DND-41 (cell line): ENCODE measurements at regions not wholly inside any gene's neighbourhood (a gene's known extent, or its start where the extent isn't known, plus 50 kb on each side); places are given as distances from the start of the nearest gene placed in this dataset.

Source experiments
- ATAC-seq: fragments of 200-7000 bp; cut with Tn5 transposase; 3 replicates; pipeline ENCODE4 v1.9.1; 2021; ENCODE audit warnings: low read depth; ENCODE audit not compliant: insufficient read depth
- DNase-seq: peaks from one replicate; pipeline ENCODE4 v3.0.0-alpha.2; 2020
- H2AFZ ChIP-seq: 2 replicates; pipeline ENCODE4 v1.6.0; 2012; ENCODE audit warnings: low read depth, low read length
- H3K27ac ChIP-seq: 2 replicates; pipeline ENCODE4 v1.5.1; 2012; ENCODE audit warnings: low read length, inconsistent platforms
- H3K27me3 ChIP-seq: fragments of 200-600 bp; sonication (generic); 2 replicates; pipeline ENCODE4 v1.6.0; 2012; ENCODE audit warnings: low read length, mild to moderate bottlenecking, inconsistent platforms; ENCODE audit not compliant: insufficient read depth, poor library complexity
- H3K36me3 ChIP-seq: 2 replicates; pipeline ENCODE4 v1.5.1; 2012; ENCODE audit warnings: low read length, inconsistent platforms; ENCODE audit not compliant: insufficient read depth
- H3K4me1 ChIP-seq: 2 replicates; pipeline ENCODE4 v1.5.1; 2012; ENCODE audit warnings: mild to moderate bottlenecking, low read length; ENCODE audit not compliant: insufficient read depth
- H3K4me2 ChIP-seq: 2 replicates; pipeline ENCODE4 v1.6.0; 2012; ENCODE audit warnings: mild to moderate bottlenecking, moderate library complexity, low read length, inconsistent platforms; ENCODE audit not compliant: insufficient read depth
- H3K4me3 ChIP-seq, 2 experiments: fragments of 200-600 bp in 1 of 2; shearing (Covaris generic) in 1 of 2; 2 replicates each; pipeline ENCODE4 v1.5.1; 2012 to 2016; ENCODE audit warnings: inconsistent platforms in 2 of 2, low read length in 2 of 2, mild to moderate bottlenecking in 2 of 2, low read depth in 1 of 2, moderate library complexity in 1 of 2
- H3K79me2 ChIP-seq: 2 replicates; pipeline ENCODE4 v1.6.0; 2012; ENCODE audit warnings: low read length, inconsistent platforms; ENCODE audit not compliant: insufficient read depth
- H3K9ac ChIP-seq: 2 replicates; pipeline ENCODE4 v1.6.0; 2012; ENCODE audit warnings: low read depth, mild to moderate bottlenecking, inconsistent platforms, low read length, moderate library complexity
- H3K9me3 ChIP-seq: 2 replicates; pipeline ENCODE4 v1.5.1; 2012; ENCODE audit warnings: low read length, moderate library complexity, mild to moderate bottlenecking, inconsistent platforms; ENCODE audit not compliant: insufficient read depth, severe bottlenecking
- H4K20me1 ChIP-seq: 2 replicates; pipeline ENCODE4 v1.6.0; 2012; ENCODE audit warnings: low read length; ENCODE audit not compliant: insufficient read depth
- EZH2 ChIP-seq: IDR thresholded peaks from 3 replicates; pipeline ENCODE4 v1.6.1; 2012; ENCODE audit warnings: borderline replicate concordance, low read depth, mild to moderate bottlenecking, moderate library complexity, low read length, inconsistent platforms; ENCODE audit not compliant: severe bottlenecking
- TF ChIP-seq, protein P1 (sequence below): IDR thresholded peaks from 2 replicates; pipeline ENCODE4 v1.5.1; 2012; ENCODE audit warnings: borderline replicate concordance, low read length, moderate library complexity, mild to moderate bottlenecking; ENCODE audit not compliant: poor library complexity, severe bottlenecking; ENCODE audit errors: extremely low read depth

DNA sequence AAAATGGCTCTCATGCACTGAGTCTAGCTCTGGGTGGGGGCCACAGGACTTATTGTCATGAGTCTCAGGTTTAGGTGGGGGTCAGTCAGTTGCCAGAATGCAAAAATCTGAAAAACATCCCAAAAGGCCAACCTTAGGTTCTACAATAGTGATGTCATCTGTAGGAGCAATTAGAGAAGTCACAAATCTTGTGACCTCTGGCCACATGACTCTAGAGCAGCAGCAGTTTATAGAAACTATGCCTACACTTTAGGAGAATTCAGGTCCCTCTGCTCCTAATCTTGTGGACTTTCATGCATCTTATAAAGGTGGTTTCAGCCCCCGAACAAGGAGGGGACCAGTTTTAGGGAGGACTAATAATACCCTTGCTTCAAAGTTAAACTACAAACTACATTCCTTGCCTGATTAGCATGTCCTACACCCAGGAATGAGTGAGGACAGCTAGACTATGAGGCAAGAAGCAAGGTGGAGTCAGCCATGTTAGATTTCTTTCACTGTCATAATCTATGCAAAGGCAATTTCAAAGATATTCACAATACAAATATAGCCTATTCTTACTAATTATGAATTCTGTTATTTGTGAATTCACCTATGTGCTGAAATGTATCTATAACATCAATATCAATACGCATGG is 123.5 kb upstream of the ADCY1 start:
- TF ChIP-seq EZH2: no peak
- TF ChIP-seq, protein P1, sequence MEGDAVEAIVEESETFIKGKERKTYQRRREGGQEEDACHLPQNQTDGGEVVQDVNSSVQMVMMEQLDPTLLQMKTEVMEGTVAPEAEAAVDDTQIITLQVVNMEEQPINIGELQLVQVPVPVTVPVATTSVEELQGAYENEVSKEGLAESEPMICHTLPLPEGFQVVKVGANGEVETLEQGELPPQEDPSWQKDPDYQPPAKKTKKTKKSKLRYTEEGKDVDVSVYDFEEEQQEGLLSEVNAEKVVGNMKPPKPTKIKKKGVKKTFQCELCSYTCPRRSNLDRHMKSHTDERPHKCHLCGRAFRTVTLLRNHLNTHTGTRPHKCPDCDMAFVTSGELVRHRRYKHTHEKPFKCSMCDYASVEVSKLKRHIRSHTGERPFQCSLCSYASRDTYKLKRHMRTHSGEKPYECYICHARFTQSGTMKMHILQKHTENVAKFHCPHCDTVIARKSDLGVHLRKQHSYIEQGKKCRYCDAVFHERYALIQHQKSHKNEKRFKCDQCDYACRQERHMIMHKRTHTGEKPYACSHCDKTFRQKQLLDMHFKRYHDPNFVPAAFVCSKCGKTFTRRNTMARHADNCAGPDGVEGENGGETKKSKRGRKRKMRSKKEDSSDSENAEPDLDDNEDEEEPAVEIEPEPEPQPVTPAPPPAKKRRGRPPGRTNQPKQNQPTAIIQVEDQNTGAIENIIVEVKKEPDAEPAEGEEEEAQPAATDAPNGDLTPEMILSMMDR: no peak
- no peak overlapping the region for H3K4me2 ChIP-seq
- no peak overlapping the region for H2AFZ ChIP-seq
- no peaks in the 10 kb centered on the region for H3K79me2 ChIP-seq
- peaks cover 32% of the 10 kb centered on the region for H3K27me3 ChIP-seq
- 0 out of 2 replicates have a peak, but pooled peaks cover 3% of the 10 kb centered on the region for H4K20me1 ChIP-seq
- H3K9me3 ChIP-seq: no peaks in the 10 kb centered on the region
- H3K9ac ChIP-seq: no peak overlapping the region
- H3K36me3 ChIP-seq: no peaks in the 10 kb centered on the region
- no peaks in the 10 kb centered on the region for H3K4me1 ChIP-seq
- no peak overlapping the region for H3K4me3 ChIP-seq
- DNase-seq: no peak
- H3K27ac ChIP-seq: no peak overlapping the region
- ATAC-seq: no peak

- H3K9ac ChIP-seq: no peak overlapping the region
- TF ChIP-seq, protein P1: no peak
- TF ChIP-seq EZH2: no peak
- H3K4me2 ChIP-seq: no peak overlapping the region
- DNase-seq (no peak), ATAC-seq (no peak)
- no peaks in the 10 kb centered on the region for H3K36me3 ChIP-seq
- no peaks in the 10 kb centered on the region for H3K9me3 ChIP-seq
- no peak overlapping the region for H2AFZ ChIP-seq
- no peaks in the 10 kb centered on the region for H3K79me2 ChIP-seq
- no peak overlapping the region for H3K4me3 ChIP-seq
- no peak overlapping the region for H3K27ac ChIP-seq
- H3K27me3 ChIP-seq: peaks cover 25% of the 10 kb centered on the region
- 0 out of 2 replicates have a peak, but pooled peaks cover 3% of the 10 kb centered on the region for H4K20me1 ChIP-seq
- no peaks in the 10 kb centered on the region for H3K4me1 ChIP-seq
Observed at GRCh38 chr7:45451342-45452035, 122.7 kb upstream of the ADCY1 start.

GRCh38 chr7:45454771-45455170 is 119.4 kb upstream of the ADCY1 start:
- H3K27me3 ChIP-seq: peaks cover 18% of the 10 kb centered on the region
- H3K9me3 ChIP-seq: no peaks in the 10 kb centered on the region
- no peak for DNase-seq
- TF ChIP-seq EZH2: no peak
- TF ChIP-seq, protein P1: no peak
- H2AFZ ChIP-seq: no peak overlapping the region
- no peaks in the 10 kb centered on the region for H3K4me1 ChIP-seq
- H4K20me1 ChIP-seq: 0 out of 2 replicates have a peak, but pooled peaks cover 3% of the 10 kb centered on the region
- no peaks in the 10 kb centered on the region for H3K36me3 ChIP-seq
- no peak overlapping the region for H3K4me2 ChIP-seq
- H3K27ac ChIP-seq: no peak overlapping the region
- H3K4me3 ChIP-seq: no peak overlapping the region
- H3K79me2 ChIP-seq: no peaks in the 10 kb centered on the region
- ATAC-seq: no peak
- no peak overlapping the region for H3K9ac ChIP-seq
